WERI-Rb-1 (cell line): ENCODE measurements at regions not wholly inside any gene's neighbourhood (a gene's known extent, or its start where the extent isn't known, plus 50 kb on each side); places are given as distances from the start of the nearest gene placed in this dataset.

Source experiments
- DNase-seq: peaks from one replicate; pipeline ENCODE4 v3.0.0-alpha.2; 2020
- H3K27ac ChIP-seq: fragments of 250-450 bp; sonication (Bioruptor Pico); 2 replicates; pipeline ENCODE4 v1.5.1; 2020; ENCODE audit warnings: mild to moderate bottlenecking, moderate library complexity
- H3K27me3 ChIP-seq: fragments of 250-450 bp; sonication (Bioruptor Pico); 2 replicates; pipeline ENCODE4 v1.5.1; 2021; ENCODE audit warnings: mild to moderate bottlenecking, low read depth, moderate library complexity; ENCODE audit not compliant: insufficient read depth, severe bottlenecking
- H3K36me3 ChIP-seq: fragments of 250-450 bp; sonication (Bioruptor Pico); 2 replicates; pipeline ENCODE4 v1.5.1; 2020; ENCODE audit warnings: mild to moderate bottlenecking, moderate library complexity
- H3K4me3 ChIP-seq: 2 replicates; pipeline ENCODE4 v1.5.1; 2011; ENCODE audit warnings: low read depth, mild to moderate bottlenecking, control low read depth, low read length
- H3K9me3 ChIP-seq: fragments of 250-450 bp; sonication (Bioruptor Pico); 2 replicates; pipeline ENCODE4 v1.5.1; 2021; ENCODE audit warnings: mild to moderate bottlenecking, moderate library complexity; ENCODE audit not compliant: severe bottlenecking
- TF ChIP-seq, protein P1 (sequence below): IDR thresholded peaks from 2 replicates; pipeline ENCODE4 v1.5.1; 2011; ENCODE audit warnings: low read depth, mild to moderate bottlenecking, control low read depth, inconsistent platforms, low read length

DNA sequence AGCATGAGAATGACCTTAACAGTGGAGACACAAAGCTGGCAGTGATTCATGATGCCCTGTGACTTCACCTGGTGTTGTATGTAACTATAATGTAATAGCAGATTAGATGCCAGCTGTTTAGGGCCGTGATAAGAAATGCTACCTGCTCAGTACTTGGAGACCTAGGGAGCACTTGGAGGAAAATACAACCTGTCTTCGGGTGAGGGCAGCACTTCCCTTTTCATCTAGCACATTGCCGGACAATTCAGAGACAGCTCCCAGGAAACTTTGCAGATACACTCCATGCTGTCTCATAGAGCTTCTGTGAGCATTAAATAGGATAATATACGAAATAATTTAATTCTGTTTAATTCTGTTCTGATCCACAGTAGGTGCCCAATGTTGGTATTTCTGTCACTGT, 668.5 kb downstream of the TSN start:
- DNase-seq, result no peak
- Histone ChIP-seq H3K4me3 (no peak overlapping the region), H3K27me3 (no peaks in the 10 kb centered on the region), H3K27ac (no peak overlapping the region), H3K36me3 (no peaks in the 10 kb centered on the region), H3K9me3 (no peaks in the 10 kb centered on the region)
- TF ChIP-seq, protein P1, sequence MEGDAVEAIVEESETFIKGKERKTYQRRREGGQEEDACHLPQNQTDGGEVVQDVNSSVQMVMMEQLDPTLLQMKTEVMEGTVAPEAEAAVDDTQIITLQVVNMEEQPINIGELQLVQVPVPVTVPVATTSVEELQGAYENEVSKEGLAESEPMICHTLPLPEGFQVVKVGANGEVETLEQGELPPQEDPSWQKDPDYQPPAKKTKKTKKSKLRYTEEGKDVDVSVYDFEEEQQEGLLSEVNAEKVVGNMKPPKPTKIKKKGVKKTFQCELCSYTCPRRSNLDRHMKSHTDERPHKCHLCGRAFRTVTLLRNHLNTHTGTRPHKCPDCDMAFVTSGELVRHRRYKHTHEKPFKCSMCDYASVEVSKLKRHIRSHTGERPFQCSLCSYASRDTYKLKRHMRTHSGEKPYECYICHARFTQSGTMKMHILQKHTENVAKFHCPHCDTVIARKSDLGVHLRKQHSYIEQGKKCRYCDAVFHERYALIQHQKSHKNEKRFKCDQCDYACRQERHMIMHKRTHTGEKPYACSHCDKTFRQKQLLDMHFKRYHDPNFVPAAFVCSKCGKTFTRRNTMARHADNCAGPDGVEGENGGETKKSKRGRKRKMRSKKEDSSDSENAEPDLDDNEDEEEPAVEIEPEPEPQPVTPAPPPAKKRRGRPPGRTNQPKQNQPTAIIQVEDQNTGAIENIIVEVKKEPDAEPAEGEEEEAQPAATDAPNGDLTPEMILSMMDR, result no peak

DNA sequence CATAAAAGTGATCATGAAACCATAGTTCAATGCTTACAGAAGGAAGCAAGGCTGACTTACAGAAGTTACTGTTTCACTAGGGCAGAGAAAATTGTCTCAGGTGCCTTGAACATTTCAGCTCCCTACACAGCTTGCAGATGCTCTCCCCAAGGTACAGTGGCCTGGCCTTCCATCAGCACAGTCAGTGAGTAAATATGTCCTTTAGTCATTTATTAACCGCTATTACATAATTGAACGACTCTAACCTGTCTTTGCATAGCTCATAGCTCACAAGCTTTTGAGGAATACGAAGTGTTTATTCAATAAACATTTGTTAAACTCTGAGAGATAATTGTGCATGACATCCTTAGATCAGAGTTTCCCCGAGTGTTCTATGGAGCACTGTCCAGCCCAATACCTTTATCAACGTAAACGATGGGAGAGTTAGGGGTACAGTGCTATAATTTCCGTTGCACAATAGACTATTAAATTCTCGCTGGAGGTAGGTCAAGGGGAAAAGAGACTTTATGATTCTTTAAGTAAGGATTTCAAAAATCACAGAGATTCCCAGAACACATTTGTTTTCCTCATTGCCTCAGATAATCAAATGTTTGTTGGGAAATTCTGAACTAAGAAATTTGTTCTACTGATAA, 677.8 kb downstream of the TSN start:
- Histone ChIP-seq H3K36me3 (no peaks in the 10 kb centered on the region), H3K27me3 (no peaks in the 10 kb centered on the region), H3K9me3 (no peaks in the 10 kb centered on the region), H3K4me3 (no peak overlapping the region), H3K27ac (no peak overlapping the region)
- no peak for DNase-seq
- TF ChIP-seq, protein P1, result no peak

DNA sequence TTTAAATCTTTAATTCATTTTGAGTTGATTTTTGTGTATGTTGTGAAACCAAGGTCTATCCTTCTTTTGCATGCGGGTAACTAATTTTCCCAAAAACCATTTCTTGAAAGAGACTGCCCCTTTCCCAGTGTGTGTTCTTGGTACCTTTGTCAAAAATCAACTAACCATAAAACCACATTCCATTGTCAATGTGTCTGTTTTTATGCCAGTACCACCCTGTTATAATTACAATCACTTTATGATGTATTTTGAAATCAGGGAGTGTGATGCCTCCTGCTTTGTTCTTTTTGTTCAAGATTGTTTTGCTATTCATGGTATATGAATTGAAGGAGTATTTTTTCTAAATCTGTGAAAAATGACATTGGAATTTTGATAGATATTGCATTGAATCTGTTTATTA, 689.6 kb downstream of the TSN start:
- no peaks in the 10 kb centered on the region for H3K27me3 ChIP-seq
- H3K9me3 ChIP-seq, result no peaks in the 10 kb centered on the region
- no peak overlapping the region for H3K4me3 ChIP-seq
- no peaks in the 10 kb centered on the region for H3K36me3 ChIP-seq
- TF ChIP-seq, protein P1, result no peak
- no peak overlapping the region for H3K27ac ChIP-seq
- no peak for DNase-seq

DNA sequence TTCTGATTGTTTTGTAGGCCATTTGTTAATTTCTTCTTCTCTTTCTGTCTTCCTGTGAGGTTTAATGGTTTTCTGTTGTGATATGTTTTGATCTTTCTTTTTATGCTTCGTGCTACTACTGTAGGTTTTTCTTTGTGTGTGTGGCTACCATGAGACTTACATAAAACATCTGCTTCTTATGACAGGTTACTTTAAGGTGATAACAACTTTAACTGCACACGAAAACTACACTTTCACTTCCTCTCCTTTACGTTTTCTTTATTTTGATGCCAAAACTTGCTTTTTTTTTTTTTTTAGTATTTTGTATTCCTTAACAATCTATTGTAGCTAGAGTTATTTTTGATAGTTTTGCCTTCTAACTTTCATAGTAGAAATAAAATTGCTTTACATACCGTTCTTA, 691.3 kb downstream of the TSN start:
- Histone ChIP-seq H3K27me3 (no peaks in the 10 kb centered on the region), H3K36me3 (no peaks in the 10 kb centered on the region), H3K9me3 (no peaks in the 10 kb centered on the region), H3K4me3 (no peak overlapping the region), H3K27ac (no peak overlapping the region)
- DNase-seq, result no peak
- TF ChIP-seq, protein P1, result no peak

DNA sequence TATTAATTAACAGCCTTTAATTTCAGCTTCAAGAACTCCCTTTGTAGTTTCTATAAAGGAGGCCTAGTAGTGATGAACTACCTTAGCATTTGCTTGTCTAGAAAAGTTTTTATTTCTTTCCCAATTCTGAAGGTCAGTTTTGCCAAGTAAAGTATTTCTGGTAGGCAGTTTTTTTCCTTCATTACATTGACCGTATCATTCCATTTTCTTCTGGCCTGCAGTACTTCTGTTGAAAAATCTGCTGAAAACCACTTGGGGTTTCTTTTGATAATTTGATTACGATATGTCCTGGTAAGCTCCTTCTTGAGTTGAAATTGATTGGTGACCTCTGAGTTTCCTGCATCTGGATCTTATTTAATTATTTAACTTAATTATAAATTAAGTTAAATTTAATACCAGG, 691.8 kb downstream of the TSN start:
- no peak overlapping the region for H3K4me3 ChIP-seq
- no peak for DNase-seq
- no peaks in the 10 kb centered on the region for H3K27me3 ChIP-seq
- H3K9me3 ChIP-seq, result no peaks in the 10 kb centered on the region
- TF ChIP-seq, protein P1, result no peak
- no peaks in the 10 kb centered on the region for H3K36me3 ChIP-seq
- H3K27ac ChIP-seq, result no peak overlapping the region

DNA sequence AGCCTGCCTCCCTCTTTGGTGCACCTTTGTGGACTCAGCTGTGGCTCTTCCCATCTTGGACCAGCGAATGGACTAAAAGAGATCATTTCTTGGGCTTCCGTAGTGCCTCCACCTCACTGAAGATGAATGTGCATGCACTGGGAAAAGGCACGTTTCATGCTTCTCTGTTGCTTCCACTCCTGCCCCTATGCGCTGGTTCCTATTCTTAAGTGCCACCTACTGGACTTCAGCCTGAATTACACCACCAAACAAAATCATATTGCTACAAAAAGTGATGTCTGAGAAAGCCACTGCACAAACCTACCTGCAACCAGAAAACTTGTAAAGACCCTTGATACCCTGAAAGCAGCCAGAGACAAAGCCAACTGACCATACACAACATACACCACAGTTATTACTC, 695.6 kb downstream of the TSN start:
- H3K9me3 ChIP-seq, result no peaks in the 10 kb centered on the region
- H3K4me3 ChIP-seq, result no peak overlapping the region
- no peak overlapping the region for H3K27ac ChIP-seq
- TF ChIP-seq, protein P1, result peak; percentile 69
- H3K27me3 ChIP-seq, result no peaks in the 10 kb centered on the region
- no peaks in the 10 kb centered on the region for H3K36me3 ChIP-seq
- DNase-seq, result peak; percentile 23
